HT1080 (cell line): ENCODE measurements at regions not wholly inside any gene's neighbourhood (a gene's known extent, or its start where the extent isn't known, plus 50 kb on each side); places are given as distances from the start of the nearest gene placed in this dataset.

ENCODE experiments used
- DNase-seq: peaks from one replicate; pipeline ENCODE4 v3.0.0-alpha.2; 2015; ENCODE audit warnings: low read depth

DNA sequence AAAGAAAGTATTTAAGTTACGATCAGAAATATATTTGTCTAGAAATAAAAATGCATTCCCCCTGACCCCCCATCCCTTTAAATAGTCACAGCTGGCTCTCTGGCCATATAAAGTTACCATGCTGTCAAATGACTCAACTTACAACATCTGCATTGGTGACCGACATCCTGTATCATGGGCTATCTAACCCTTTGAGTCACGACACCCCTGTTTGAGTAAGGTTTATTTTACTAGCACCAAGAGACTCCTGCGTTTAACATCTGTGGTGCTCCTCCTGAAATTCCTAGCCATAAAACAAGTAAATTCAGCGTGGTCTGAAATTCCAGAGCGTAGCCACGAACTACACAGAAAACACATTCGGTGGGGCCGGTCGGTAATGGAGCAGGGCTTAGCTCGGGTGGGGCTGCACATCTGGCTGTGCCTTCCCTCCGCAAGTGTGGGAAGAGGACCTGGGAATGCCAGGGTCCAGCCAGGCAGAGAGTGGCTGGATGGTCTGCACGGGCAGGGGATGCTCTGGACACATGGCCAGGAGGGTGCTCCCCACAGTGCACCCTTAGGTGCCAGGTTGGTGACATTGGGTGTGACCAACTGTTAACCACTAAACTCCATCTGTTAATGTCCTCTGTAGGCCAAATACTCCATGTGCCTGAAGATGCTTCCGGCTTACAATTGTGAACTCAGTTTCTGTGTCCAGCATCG is 53.0 kb upstream of the CLDN14 start:
- DNase-seq = no peak

DNA sequence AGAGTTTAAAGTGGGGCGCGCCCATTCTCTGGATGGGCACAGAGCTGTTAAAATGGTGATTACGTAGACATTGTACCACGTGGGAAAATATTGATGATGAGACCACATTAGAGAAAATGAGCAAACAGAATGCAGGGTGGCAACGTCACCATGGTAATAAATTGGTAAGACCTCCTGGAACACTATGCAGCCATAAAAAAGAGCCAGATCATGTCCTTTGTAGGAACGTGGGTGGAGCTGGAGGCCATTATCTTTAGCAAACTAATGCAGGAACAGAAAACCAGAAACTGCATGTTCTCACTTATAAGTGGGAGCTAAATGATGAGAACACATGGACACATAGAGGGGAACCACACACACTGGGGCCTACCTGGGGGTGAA is 53.5 kb upstream of the CLDN14 start:
- DNase-seq = no peak

DNA sequence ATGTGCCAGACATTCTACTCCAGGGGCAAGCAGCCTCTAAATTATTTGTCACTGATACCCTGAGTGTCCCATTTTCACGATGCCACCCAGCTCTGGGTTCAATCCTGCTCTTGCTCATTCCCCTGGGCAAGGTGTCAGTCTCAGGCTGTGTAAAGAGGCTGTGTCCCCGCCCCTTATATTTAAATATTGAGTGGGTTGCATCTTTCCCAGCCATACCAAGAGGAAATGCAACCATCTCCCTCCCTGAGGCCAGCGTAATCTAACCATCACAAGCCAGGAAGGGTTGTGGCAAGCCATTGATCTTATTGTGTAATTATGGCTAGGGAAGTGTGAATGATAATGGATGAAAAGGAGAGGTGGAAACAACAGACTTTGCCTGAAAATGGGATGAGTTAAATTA is 54.7 kb upstream of the CLDN14 start:
- no peak for DNase-seq

DNA sequence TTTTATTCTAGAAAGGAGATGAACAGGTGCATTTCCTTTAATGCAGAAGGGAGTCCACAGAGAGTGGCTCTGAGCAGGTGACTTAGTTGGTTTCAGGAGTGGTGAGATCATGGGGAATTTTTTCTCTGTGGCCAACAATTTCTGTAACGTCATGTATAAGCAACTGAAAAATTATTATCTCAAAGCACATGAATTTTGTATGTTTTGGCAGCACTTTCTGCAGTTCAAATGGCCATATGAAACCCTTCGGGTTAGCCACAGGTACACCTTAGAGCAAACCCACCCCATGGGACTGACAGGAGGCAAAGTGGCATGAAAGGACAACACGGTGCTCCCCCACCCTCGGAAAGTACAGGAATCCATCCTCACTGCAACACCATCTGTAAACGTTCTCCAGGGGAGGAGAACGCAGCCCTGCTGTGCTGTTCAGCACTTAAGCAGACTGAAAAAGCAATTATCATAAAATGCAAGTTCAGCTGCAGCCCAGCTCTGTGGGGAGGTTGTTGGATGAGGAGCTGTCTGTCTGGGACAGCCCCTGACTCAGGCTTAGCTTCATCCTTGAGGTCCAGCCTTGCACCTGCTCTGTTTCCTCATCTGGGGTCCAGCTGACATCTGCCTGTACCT is 55.8 kb upstream of the CLDN14 start:
- no peak for DNase-seq

DNA sequence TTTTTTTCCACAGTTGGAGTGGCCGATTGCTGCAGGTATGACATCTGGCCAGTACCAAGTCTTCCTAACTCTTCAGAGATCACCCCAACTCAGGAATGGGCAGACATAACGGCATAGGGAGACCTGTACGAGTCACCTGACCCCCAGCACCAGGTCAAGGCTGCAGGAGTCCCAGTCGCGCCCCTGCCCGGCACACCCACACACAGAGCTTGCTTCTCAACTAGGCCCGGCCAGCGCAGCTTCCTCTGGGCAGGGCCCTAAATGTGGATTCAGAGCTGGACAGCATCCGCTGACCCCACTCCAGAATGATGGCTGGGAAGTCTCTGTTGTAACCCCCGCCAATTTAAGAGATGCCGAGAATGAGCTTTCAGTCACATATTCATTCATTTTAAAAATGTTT is 58.8 kb upstream of the CLDN14 start:
- DNase-seq = no peak

DNA sequence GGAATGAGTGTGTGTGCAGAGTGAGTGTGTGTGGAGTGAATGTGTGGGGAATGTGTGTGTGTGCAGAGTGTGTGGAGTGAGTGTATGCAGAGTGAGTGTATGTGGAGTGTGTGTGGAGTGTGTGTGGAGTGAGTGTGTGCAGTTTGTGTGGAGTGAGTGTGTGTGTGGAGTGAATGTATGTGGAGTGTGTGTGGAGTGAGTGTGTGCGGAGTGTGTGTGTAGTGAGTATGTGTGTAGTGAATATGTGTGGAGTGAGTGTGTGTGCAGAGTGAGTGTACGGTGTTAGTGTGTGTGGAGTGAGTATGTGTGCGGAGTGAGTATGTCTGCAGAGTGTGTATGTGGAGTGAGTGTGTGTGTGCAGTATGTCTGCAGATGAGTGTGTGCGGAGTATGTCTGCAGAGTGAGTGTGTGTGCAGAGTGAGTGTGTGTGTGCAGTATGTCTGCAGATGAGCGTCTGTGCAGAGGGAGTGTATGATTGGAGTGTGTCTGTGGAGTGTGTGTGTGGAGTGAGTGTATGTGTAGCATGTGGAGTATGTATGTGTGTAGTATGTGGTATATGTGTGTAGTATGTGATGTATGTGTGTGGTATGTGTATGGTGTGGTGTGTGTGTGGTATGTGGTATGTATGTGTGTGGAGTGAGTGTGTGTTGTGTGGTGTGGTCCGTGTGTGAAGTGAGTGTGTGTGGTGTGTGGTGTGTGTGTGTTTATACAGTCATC is 59.7 kb upstream of the CLDN14 start:
- DNase-seq = no peak

DNA sequence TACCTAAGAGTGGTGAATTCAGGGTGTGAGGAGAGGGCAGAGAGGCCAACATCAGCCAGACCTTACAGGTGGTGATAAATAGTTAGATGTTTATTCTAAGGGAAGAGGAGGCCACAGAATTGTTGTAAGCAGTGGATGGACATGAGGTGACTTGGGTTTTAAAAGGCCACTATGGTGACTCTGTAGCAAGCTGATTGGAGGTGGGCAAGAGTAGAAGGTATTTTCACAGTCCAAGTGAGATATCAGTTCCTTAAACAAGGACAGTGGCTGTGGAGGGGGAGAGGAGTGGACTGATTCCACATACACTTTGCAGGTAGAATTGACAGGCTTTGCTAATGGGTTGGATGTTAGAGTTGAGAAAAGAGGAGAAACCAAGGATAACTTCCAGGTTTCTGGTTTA is 60.8 kb upstream of the CLDN14 start:
- no peak for DNase-seq

DNA sequence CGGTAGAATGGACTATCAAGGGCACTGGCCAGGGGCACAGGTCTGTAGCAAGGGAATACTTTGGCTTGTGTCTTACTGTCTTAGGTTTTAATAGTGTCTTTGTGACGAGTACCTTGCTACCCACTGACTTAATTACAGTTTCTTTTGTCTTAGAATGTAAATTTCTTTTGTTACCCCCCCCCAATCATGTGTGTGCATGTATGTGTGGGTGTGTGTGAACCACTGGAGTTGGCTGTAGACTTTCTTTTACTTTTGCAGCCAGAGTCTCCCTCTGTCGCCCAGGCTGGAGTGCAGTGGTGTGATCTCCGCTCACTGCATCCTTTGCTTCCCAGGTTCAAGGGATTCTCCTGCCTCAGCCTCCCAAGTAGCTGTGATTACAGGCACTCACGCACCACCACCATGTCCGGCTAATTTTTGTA is 61.8 kb upstream of the CLDN14 start:
- DNase-seq = no peak

DNA sequence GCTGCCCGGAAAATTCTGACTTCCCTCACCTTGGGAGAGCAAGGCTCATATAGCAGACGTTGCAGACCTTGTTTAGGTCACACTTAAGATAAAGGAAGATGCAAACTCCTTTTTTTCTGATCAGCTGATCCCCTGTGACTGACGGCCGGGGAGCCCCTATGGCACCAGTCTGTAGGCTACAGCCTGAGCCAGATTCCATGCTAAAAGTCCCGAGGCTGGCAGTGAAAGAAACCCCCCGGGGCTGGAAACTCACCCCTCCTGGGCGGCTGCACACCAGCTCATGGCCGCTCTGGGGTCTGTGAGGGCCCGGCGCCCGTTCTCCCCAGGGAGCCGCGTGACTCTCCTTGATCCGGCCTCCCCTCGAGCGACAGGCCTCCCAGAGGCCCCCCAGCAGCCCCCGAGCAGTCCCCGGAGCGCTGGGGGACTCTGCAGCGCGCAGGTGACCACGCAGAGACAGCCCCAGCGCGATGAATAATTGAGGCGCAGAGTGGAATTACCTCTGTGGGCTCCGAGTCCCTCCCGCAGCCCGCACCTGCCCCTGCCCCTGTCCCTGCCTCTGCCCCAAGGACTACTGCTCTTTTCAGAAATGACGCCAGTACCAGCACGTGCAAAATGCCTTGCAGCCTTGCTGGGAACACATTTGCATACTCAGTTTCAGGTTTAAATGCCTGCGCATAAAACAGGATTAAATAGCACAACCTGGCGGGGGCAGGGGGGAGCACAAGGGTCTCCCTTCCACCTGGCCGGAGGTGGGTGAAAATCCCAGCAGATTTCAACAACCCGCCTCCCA is 62.6 kb upstream of the CLDN14 start:
- DNase-seq = no peak

DNA sequence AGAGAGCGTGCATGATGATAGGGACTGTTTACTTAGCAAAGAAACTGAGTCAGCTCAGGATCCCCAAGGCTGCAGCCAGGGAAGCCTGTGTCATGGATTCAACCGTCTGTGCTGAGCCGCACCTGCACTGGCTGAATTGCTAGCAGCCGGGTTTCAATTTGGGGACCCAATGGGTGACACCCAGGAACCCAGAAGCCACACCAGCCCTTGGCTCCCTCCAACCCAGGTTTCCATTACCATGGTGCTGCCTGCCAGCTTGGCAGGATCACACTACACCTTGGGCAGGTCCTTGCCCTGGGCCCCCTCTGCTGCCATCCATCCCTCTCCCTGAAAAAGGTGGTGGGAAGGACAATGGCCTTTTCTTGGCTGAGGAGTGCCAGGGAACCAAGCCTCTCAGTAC is 64.0 kb upstream of the CLDN14 start:
- DNase-seq = no peak

DNA sequence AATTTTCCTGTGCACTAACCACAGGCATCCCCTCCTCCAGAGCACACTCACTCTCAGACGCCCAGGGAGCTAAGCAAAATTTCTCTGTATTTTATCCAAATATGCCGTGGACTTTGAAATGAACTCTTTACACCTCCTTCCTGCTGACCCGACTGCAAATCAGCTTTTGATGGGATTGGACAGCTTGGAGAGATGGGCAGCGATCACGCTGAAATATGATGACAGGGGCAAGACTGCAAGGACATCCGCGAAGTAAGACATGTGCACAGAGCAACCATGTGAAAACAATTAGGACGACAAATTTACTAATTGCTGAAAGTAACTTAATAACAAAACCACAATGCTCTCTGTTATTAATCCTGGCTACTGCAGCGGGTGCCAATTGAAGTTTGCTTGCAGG is 64.6 kb upstream of the CLDN14 start:
- DNase-seq = no peak

DNA sequence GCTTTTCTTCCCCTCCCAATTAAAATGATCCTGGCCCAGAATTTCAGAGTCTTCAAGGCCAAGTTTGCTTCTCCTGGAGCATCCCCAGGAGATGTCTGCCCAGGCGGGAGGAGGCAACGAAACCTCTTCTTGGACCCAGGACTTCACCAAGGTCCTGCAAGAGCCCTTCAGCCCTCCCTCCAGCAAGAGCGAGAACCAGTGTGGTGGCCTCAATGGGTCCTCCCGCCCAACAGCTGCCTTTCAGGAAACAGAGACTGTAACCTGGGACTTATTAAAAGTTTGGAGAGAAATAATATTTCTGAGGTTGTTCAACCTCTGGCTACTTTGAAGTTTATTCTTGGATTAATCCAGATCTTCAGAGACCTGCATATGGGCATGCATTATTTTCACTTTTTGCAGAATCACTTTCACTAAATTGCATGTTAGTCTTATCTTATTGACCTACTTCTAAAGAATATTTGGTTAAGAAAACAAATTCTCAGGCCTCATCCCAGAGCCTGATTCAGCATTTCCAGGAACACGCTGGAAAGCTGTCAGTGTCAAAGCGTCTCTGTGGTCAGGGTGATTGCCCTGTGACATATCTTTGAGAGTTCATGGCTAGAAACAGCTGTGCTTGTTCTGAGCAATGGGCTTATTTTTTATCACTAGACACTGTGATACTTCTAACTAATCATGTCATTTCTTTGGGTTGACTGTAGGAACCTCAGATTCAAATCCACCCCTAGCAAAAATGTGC is 66.0 kb upstream of the CLDN14 start:
- DNase-seq = no peak

DNA sequence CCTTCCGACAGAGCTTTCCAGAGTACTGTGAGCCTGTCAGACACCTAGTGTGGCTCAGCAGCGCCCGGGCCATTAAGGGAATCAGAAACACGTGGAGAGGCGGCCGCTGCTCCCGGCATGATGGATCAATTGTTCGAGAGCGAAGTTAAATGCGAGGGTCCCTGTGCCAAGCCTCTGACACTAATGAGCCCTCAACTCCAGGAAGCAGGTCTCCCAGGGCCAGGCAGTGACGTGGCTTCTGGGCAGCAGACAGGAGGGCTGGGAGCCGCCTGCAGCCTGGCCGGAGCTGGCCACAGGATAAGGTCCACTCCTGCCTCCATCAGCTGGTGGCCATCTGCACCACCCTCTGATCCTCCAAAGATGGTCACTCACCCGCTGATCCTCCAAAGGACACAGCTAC is 67.5 kb upstream of the CLDN14 start:
- no peak for DNase-seq

DNA sequence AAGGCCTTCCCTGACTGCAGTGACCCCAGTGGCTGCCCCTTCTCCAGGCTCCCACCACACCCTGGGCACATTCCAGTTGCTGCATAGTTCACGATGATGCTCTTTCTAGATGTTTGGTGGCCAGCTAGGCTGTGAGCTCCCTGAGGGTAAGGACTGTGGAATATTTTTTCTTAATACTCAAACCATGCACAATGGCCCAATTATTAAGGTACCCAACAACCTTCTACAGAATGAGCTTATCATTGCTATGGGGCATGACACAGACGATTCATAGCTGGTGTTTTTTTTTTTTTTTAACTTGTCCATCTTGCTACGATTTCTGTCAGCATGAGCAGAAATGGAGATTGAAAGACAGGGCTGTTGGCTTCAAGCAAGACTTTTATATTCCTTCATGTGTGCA is 68.9 kb upstream of the CLDN14 start:
- DNase-seq = no peak

DNA sequence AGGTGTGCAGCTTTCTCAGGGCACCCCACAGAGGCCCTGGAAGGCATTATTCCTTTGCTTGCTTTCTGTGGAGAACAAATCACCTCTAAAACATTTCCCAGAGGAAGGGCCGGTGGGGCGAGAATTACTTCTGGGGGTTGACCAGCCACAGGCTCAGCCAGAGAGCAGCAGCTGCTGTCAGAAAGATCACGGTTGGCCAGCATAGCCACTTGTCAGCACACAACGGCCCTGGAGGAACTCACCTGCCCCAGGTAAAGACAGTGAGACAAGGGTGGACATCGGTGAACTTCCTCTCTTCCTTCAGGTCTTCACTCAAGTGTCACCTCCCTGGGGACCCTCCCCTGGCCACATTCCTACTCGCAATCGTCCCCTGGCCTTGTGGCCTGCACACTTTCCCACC is 69.5 kb upstream of the CLDN14 start:
- no peak for DNase-seq

DNA sequence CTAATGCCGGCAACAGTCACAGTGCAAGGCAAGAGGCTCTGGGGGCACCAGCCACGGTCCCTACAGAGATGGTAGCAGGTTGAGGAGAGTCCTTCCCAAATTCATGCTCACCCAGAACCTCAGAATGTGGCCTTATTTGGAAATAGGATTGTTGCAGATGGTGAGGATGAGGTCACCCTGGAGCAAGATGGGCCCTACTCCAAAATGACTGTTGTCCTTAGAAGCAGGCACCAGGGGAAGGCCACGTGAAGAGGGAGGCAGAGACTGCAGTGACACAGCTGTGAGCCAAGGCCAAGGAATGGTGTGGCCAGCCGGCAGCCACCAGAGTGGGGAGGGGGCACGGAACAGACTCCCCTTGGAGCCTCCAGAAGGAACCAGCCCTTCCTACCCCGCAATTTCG is 70.8 kb upstream of the CLDN14 start:
- no peak for DNase-seq

DNA sequence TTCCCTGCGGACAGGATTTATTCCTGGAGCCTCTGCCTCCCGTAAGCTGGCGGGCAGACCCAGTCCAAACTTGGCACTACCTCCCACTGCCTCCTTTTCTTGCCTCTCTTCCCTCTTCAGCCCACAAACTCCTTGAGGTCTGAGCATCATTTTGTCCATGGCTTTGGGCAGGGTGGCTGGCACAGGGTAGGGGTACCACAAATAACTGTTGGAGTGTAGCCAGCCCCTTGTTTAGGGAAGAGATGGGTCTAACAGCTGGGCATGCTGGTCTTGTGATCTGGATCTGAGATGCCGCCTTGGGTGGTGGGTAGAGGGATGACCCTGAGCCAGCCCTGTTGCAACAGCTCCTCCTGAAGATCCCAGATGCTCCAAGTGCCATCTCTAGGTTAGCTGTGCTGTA is 71.4 kb upstream of the CLDN14 start:
- DNase-seq = no peak

DNA sequence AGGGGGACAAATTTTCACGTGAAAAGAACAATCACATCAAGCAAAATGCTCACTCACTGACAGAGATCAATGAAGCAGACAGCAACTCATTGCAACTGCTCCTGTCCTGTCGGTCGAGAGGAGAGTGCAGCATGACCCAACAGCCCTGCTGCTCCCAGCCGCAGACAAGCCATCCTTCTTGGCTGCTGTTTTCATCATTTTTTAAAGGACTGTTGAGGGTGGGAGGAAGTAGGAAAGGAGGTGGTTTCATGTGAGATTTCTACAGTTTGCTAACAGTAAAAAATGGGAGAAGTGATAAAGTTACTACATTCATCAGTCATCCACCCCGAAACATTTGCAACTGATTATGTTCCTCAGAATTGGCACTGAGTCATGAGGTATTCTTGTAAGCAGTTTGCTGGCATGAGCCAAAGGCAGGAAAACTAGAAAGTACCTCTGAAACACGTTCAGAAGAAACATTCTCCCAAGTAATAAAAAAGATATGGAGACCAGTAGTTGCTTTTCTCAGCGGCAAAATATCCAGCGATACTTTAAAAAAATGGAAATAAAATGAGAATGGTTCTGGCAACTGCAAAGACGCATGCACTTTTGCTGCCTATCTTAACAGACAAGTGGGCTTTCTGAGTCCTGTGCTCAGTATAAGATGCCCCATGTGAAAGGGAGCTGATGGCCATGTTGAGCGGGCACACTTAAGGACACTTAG is 72.0 kb upstream of the CLDN14 start:
- no peak for DNase-seq

DNA sequence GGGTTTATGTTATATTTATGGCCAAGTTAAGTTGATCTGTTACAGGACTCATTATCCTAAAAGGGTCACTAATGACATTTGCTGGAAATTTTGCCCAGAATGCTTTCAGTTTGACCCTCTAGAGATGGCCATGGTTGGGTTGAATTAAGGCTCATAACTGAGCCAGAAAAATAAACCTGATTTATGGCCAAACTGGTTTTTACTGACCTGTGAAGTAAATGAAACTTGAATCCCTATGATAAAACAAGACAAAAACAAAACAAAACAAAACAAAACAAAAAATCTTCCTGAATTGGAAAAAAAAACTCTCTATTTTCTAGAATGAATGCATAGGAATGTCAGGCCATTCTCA is 72.5 kb upstream of the CLDN14 start:
- no peak for DNase-seq

DNA sequence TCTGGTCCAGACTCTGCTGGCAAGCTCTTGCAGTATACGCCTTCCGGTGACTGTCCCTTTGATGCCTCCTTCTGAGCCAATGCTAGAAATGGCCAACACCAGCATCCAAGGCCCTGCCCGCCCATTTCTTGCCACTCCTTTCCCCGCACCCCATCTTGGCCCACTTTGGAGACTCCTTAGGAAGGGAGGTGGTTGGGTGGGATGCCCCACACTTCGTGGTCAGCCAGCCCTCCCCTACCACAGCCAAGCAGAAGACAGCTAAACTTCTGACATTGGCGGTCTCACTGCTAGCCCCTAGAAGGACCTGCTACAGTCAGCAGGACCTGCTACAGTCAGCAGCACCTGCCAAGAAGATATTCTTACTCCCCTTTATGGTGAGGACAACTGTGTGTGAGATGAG is 73.5 kb upstream of the CLDN14 start:
- DNase-seq = no peak
